ENCODE measurements at regions not wholly inside any gene's neighbourhood (a gene's known extent, or its start where the extent isn't known, plus 50 kb on each side); places are given as distances from the start of the nearest gene placed in this dataset.

DNA sequence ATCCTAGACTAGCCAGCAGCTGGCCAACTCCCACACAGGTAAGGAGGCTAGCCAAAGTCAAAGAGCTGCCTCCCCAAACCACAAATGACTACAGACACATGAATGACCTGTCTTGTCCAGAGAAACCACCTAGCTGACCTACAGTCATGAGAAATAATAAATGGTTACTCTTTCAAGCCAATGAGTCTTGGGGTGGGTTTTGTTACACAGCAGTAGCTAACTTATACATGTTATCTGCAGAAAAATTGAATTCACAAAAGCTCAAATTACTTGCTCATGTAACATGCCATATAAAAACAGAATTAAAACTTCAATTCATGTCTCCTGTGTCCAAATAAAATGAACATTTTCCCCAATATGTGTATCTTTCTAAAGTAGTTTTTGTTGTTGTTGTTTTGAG, 307.4 kb upstream of the NR2F2 start:
- no peak for DNase-seq (ENCODE audit: low read depth)

DNA sequence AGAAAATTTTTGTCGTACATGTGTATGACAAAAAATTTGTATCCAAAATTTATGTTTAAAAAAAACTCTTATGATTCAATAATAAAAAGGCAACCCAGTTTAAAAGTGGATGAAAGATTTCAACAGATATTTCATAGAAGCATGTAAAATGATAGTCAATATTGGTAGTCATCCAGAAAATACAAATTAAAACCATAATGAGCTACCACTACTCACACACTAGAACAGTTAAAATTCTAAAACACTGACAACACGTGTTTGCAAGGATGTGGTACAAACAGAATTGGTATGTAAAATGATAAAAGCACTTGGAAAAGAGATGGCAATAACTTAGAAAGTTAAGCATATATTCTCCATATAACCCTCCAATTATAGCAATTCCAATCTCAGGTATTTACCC, 303.0 kb upstream of the NR2F2 start:
- no peak for DNase-seq (ENCODE audit: low read depth)

DNA sequence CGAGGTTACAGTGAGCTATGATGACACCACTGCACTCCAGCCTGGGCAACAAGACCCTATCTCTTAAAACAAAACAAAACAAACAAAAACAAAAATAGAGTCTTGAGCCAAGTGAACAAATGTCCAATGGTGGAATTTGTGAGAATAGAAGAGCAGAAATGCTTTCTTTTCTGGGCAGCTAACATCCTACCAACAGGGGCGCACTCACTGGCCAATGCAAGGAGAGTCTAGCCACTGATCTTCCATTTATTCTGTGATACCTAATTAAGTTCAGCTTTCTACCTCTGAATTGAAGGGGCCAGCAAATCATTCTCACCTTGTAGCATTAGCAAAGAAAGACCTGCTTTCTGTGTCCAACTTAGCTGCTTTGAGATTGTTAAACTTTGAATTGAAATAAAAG, 301.9 kb upstream of the NR2F2 start:
- DNase-seq (ENCODE audit: low read depth) = no peak

DNA sequence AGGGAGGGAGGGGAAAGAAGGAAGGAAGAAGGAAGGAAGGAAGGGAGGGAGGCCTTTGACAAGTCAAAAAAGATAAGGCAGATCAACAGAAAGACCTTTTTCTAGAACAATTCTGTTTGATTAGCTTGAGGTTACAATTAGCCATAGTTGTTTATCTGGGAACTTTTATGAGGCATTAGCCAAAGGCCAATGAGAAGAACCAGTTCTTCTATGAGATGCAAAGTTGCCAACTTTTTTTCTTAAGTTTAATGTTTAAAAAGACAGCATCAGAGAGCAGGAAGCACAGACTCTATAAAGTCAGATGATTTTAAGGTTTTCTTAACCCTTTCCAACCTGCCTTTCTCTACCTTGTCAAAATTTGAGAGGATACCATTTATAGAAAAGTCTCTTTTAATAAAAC, 301.3 kb upstream of the NR2F2 start:
- no peak for DNase-seq (ENCODE audit: low read depth)

DNA sequence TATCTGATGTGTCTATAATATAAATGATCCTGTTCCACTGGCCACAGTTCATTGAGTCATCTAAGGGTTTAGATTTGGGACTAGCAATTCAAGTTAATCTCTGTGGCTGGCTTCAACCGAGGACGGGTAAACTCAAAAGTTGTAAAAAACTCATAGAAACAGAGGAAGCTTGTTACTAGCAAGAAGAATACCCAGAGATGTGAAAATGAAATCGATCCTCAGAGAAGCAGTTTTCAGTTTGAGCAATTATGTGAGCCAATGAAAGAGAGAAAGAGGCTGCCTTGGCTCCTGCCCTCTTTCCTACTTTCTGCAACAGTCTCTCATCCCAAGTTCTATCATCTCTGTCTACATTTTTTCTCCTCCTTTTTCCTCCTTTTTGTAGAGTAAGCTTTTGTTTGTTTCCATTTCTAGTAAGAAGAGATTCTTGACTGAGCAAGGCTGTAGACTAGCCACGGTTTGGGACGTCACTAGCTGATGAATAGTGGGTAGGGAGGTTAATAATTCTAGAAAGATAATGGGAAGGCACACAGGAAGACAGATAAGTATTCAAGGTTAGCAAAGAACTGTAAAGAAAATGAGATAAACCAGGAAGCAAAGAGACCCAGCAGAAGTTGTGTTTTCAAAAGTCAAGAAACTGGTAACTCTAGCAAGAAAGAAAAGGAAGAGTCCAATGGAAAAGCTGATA, 298.9 kb upstream of the NR2F2 start:
- no peak for DNase-seq (ENCODE audit: low read depth)

DNA sequence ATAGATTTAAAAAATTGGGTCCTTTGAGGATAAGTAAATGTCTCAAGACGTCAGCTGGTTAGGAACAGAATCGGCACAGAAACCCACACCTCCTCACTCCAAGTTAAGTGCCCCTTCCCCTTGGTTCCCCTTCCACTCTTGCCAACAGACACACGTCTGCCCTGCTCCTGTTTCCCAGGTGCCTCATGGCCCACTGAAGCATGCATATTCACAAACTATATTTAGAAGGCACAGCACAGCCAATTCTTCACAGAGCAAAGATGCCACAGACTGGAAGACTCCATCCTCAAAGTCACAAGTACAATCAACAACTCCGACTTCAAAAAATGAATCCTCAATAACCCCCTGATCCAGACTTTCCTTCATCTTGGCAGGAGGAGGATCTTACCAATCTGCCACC, 295.4 kb upstream of the NR2F2 start:
- DNase-seq (ENCODE audit: low read depth) = no peak

DNA sequence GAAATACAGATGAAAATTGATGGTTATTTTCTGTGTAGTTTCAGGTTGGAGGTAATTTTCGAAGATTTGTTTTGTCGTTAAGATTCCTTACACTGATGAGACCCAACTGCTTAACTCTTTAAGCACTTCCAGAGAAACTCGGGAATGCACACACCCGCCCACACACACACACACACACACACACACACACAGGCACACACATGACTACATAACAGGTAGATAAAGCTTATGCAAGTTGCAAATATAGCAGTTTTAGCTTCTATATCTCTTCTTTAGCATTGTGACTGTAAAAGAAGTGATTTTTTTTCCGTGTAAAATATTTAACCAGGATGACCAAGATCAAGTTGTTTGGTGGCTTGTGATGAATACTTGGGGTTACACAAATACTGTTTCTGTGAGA, 294.9 kb upstream of the NR2F2 start:
- no peak for DNase-seq (ENCODE audit: low read depth)

DNA sequence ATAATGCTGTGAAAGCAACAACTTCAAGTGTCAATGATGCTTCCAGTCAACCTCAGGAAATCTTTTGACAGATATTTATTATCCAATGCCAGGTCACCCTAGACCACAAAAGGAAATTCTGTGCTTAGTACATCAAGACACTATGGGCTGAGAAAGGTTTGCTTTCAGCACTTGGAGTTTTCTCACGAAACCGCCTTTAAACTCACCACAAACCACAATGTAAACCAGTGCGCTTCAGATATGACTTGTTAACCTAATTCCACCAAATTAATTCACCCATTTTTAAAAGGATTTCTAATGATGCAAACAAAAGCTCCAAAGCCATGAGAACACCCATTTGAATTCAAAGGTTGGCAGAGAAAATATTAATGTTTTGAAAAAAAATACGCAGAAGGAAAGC, 292.9 kb upstream of the NR2F2 start:
- DNase-seq (ENCODE audit: low read depth) = no peak

DNA sequence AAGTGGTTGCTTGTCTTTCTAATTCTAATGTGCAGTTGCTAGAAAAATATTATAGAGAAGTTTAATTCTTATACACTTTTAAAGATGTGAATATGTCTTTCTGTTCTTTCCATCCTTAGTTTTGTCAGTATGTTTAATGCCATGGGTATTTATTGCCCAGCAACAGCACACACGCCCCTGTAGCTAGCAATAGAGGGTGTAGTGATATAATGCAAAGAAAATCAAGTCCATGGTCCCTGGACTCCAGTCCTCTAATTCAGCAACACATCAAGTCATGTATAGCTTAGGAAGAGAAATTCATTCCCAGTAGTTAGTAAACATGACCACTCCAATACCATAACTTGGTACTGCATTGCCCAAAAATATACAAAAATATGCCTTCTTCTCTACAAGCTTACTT, 292.4 kb upstream of the NR2F2 start:
- no peak for DNase-seq (ENCODE audit: low read depth)

DNA sequence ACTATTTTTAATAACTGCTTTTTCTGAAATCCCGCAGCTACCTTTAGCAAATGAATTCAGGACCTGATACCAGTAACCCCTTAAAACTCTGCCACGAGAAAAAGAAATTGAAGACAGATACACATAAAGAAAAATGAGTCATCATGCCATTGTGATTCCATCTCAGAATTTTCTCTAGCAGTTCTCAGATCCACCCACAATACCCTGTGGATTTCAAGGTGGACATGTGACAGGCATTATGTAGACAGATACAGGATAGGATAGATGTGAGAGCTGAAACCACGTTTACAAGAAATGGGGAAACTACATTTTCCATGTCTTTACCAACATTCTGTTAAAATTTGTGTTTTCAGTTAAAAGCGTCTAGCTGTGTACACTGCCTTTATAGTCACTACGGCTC, 291.9 kb upstream of the NR2F2 start:
- no peak for DNase-seq (ENCODE audit: low read depth)

DNA sequence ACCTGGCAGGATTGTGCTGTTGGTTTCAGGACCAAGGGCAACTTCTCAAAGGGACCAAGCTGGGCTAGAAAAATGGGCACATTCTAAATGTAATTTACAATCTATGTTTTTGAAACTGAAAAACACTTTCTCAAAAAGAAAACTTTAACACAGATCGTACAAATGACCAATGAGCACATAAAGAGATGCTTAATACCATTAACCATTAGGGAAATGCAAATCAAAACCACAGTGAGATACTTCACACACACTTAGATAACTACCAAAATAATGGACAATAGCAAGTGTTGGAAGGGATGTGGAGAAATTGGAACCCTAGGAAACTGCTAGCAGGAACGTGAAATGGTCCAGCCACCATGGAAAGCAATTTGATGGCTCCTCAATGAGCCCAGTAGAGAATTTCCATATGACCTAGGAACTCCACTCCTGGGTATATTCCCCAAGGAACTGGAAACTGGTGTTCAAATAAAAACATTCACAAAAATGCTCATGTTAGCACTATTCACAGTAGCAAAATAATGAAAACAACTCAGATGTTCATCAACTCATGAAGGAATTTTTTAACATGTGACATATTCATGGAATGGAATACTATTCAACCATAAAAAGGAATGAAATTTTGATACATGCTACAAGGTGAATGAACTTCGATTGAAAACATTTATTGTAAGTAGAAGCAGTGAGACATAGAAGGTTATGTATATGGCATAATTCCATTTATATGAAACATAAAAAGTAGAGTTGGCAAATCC, 288.3 kb upstream of the NR2F2 start:
- no peak for DNase-seq (ENCODE audit: low read depth)

DNA sequence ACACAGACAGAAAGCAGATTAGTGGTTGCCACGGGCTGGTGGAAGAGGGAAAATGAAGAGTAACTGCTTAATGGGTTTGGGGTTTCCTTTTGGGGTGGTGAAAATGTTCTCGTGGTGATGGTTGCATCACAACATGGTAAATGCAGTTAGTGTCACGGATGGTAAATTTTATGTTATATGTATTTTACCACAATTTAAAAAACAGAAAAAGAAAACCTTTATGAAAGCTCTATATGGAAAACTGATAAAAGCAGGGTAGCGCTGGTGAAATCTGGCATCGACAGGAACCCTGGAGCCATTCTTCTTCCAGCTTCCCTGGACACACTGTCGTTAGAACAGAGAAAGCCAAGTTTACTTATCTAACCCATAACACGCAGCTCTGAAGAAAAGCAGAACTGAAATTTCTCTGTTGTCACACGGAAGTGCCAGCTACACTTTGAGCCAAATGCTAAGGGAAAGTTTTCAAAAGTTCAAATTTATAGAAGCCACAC, 287.7 kb upstream of the NR2F2 start:
- DNase-seq (ENCODE audit: low read depth) = no peak

DNA sequence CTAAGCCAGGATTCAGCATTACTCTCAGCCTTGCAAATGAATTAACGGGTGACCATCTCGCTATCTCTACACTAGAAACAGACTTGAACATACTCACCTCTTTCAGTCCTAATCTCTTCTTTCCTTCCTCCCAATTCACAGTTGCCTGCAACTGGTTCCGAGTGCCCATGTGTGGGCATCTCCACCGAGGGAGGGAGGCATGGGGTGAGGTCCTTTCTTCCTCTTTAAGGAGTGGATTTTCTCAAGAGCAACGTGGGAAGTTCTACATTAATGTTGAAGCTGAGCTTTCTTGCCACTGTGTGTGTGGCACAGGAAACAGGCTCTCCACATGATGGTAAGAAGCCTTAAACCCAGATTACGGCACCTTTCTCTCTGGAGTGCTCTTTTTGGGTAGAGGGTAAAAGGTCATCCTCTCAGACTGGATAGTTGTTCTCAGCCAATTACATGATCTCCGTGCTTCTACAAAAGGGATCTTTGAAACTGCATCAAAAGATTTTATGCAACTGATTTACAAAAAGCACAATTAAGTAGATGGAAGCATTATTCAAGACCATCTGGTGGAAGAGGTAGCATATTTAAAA, 286.8 kb upstream of the NR2F2 start:
- no peak for DNase-seq (ENCODE audit: low read depth)

DNA sequence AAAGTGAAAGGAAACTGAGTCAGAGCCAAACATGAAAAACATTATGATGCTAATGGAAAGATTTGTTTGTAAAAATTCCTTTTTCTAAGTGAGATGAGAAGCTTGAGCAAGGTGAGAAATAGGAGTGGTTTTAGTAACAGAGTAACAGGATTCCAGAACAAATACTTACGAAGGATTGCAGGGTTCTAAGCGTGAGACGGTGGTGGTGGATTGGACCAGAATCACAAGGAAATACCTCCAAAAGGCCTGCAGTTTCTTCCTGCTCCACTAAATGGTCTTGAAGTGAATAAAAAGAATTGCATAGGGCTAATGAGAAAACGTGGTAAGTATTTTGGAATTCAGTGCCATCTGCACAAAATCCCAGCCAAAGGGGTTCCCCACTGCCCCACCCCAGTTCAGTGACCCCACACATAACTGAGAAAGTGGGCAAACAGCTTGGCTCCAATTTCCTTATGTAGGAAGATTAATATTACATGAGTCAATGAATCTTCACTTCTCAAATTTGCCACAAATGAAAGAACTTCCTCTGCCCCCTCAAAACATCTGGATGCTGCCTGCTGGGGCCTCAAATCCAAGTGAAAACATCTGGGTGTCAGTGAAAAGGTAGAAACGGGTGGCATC, 283.8 kb upstream of the NR2F2 start:
- DNase-seq (ENCODE audit: low read depth) = peak; percentile 56

DNA sequence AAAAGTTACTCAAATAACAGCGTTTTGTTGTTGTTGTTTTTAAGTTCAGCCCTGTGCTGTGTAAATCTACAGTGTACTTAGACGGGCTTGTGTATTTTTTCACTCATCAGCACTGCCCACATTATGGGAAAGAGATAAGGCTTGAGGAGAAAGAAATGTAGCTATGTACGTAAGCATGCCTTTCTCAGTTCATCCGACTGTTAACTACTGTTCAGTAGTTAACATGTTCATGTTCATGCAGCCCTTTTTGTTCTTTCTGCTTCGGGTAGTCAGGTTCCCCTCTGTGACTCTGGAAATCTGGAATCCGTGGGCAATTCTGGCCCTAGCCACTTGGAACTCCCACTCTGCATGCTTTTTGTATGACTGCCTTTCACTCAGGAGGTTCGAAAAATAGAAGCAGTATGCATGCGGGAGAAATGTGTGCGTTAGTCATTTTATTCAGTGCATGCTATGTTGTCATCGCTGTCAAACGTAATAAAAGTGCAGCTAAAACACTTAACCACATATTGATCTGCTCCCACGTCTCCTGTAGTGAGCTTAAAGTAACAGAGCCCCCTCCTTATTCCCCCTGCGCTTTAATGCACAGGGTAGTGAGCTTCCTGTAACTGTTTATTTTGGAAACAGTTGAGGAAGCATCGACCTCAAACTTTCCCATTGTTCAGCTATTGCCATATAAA, 283.1 kb upstream of the NR2F2 start:
- peak; percentile 75 for DNase-seq (ENCODE audit: low read depth)

DNA sequence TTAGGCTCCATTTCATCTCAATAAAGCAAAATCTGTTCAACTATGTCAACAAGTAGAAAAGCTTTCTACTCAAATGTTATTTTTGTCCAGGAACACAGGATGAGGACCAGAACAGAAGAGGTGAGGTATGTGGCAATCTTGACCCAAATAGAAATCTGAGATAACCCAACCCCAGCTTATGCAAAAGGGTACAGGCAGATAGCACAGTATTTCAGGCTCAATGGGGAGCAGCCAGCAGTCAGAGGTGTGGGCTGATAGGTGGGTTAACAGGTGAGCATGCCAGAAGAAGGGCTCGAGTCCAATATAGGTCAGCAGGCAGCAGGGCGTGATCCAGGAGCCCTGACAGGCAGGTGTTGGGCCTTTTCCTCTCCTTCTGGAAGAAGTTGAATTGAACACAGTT, 281.2 kb upstream of the NR2F2 start:
- no peak for DNase-seq (ENCODE audit: low read depth)

DNA sequence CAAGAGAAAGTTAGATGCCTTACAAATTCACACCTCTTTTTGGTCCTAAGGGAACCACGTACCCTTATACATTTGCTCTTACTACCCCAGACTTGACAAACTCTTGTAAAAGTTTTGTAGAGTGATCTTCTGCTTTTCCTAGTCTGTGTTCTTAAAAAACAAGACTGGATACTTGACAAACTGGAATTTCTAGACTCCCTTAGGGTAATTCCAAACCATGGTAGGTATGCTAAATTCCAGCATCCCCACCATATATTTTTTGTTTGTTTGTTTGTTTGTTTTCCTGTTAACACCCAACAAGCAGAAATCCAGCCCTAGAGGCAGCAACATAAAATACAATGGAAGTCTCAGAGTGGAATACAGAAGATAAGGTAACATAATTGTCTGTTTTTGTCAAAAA, 280.7 kb upstream of the NR2F2 start:
- DNase-seq (ENCODE audit: low read depth) = no peak

DNA sequence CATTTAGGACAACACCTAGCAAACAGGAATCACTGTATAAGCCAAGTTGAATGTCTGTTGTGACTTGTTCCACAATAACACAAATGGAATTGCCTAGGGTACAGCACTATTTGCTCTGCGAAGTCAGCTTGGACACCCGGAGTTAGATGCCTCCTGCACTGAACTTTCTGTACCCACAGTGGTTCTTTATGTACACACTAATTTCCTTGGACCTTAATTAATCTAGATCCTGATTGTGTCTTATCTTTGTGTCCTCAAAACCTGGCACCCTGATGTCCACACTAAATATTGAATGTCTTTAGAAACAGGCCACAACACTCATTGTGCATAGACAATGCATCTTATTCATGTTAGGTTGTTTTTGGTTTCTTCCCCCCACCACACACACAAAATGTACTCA, 278.9 kb upstream of the NR2F2 start:
- no peak for DNase-seq (ENCODE audit: low read depth)

DNA sequence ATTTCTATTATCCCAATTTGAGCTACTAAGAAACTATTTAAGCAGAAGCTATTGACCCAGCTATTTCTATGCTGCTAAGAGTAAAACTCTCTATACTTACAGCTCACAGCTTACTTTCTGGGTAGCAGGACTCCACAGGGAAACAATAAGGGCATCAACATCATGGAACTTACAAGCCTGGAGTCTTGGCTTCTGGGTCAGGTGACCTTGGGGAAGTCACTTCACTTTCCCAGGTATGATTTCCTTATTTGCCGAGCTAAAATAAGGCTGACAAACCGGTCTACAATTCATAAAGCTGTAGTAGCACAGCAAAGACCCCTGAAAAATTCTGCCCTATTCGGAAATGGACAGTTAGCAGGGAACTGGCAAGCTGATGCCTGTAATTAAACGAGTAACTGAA, 278.3 kb upstream of the NR2F2 start:
- DNase-seq (ENCODE audit: low read depth) = no peak

DNA sequence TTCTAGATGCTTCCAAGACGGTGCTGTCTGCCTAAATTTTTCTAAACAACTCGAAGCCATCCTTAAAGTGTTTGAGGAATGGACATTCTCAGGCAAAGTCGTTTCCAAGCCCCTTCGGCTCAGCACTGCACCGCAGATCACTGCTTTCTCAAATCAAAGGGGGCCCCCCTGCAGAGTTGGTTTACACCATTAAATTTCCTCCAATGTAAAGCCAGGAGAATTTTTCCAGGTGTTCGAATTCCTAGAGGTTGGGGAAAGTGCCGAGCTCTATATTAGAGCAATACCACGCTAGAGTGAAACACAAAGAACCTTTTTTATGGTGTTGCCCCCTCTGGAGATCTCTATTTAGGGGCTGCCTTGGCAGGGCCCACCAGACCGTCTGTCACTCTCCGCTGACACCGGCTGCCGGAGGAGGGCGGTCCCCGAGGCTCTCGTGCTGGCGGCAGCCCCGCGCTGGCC, 277.9 kb upstream of the NR2F2 start:
- no peak for DNase-seq (ENCODE audit: low read depth)

DNA sequence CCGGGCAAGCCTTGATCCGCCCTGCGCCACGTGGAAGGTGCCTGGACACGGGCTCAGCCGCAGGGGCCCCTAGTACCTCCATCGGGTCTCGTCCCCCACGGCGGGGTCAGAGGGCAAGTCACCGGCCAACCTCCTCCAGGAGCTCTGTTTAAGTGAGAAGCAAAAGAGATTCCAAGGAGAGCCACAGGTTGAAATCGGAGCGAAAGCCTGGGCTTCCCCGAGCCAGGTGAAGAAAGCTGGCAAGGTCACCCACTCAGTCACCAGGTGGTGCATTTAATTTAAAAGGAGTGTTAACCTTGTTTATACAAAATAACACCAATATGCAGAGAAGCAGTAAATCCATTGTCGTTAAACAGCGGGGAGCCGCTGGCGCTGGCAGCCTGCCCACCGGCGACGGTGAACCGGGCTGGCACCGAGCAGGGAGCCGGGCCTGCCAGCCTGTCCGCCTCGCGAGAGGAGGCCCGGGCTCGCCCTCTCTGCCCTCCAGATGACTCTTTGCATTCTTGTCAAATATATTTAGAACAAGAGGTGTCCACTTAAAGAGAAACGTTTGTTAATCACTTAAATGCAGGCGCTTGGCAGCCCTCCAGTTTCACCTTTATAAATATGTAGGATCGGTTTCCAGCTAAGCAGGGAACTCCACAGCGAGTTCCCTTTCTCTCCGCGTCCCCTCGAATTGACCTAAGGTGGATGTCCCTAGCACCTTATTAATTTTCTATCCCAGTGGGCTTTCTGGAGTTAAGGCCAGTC, 277.3 kb upstream of the NR2F2 start:
- DNase-seq (ENCODE audit: low read depth) = no peak
